ENCODE measurements at regions not wholly inside any gene's neighbourhood (a gene's known extent, or its start where the extent isn't known, plus 50 kb on each side); places are given as distances from the start of the nearest gene placed in this dataset.
A peak's percentile ranks its signal among the peaks of the same experiment; 100 is the strongest.

GRCh38 chr20:11011653-11012052 lies 337.9 kb upstream of the JAG1 start:
- H3K9ac ChIP-seq (ENCODE audit: low read length), result no peak overlapping the region
- H2BK12ac ChIP-seq (ENCODE audit: low read length in 2 of 2), result peak overlapping the region in 1 of 2 experiments; percentile 19
- H3K36me3 ChIP-seq (ENCODE audit: control insufficient read depth in 1 of 2, insufficient read depth in 2 of 2, low read depth in 1 of 2, low read length in 2 of 2), result no peaks in the 10 kb centered on the region
- no peaks in the 10 kb centered on the region for H3K27me3 ChIP-seq (ENCODE audit: control insufficient read depth in 1 of 2, insufficient read depth in 1 of 2, low read length in 2 of 2)
- H2BK120ac ChIP-seq (ENCODE audit: low read depth, low read length), result no peak overlapping the region
- no peak overlapping the region for H2AFZ ChIP-seq (ENCODE audit: low read depth, low read length)
- H3K23ac ChIP-seq (ENCODE audit: low read length in 2 of 2), result no peak overlapping the region
- H3K79me1 ChIP-seq (replicated peaks; ENCODE audit: low read length, poor library complexity, severe bottlenecking), result no peaks in the 10 kb centered on the region
- H3K4me1 ChIP-seq (ENCODE audit: control insufficient read depth, insufficient read depth, low read depth, low read length), result no peaks in the 10 kb centered on the region
- H2AK5ac ChIP-seq (ENCODE audit: low read length, severe bottlenecking), result no peak overlapping the region
- H3K14ac ChIP-seq (ENCODE audit: low read length in 2 of 2), result no peak overlapping the region
- no peak overlapping the region for H2BK15ac ChIP-seq (ENCODE audit: low read depth, poor library complexity, severe bottlenecking)
- no peak overlapping the region for H3K27ac ChIP-seq (ENCODE audit: low read length, poor library complexity, severe bottlenecking)
- no peak overlapping the region for H3K4me3 ChIP-seq (ENCODE audit: insufficient read depth in 1 of 2, low read depth in 1 of 2, low read length in 2 of 2)
- H3K18ac ChIP-seq (ENCODE audit: low read depth in 1 of 2, low read length in 2 of 2), result no peak overlapping the region
- no peak overlapping the region for H2BK5ac ChIP-seq (ENCODE audit: low read depth, low read length, poor library complexity, severe bottlenecking)
- no peak overlapping the region for H3K4me2 ChIP-seq (ENCODE audit: low read length, poor library complexity, severe bottlenecking)
- no peak overlapping the region for H3K4ac ChIP-seq (ENCODE audit: low read depth in 1 of 2, low read length in 2 of 2)
- no peak overlapping the region for H4K91ac ChIP-seq (ENCODE audit: low read length)
- H3K9me3 ChIP-seq (ENCODE audit: control insufficient read depth, low read length), result no peaks in the 10 kb centered on the region
- no peak for DNase-seq
- no peak overlapping the region for H4K8ac ChIP-seq (ENCODE audit: low read length)

GRCh38 chr20:11012975-11013374 lies 339.2 kb upstream of the JAG1 start:
- WGBS, result 62% methylated on average over 1 of the region's 2 CpGs
- Histone ChIP-seq H3K4ac (ENCODE audit: low read depth in 1 of 2, low read length in 2 of 2) (no peak overlapping the region), H2AK5ac (ENCODE audit: low read length, severe bottlenecking) (no peak overlapping the region), H4K91ac (ENCODE audit: low read length) (no peak overlapping the region), H3K27ac (ENCODE audit: low read length, poor library complexity, severe bottlenecking) (no peak overlapping the region), H2BK12ac (ENCODE audit: low read length in 2 of 2) (no peak overlapping the region), H3K4me1 (ENCODE audit: control insufficient read depth, insufficient read depth, low read depth, low read length) (no peaks in the 10 kb centered on the region), H3K27me3 (ENCODE audit: control insufficient read depth in 1 of 2, insufficient read depth in 1 of 2, low read length in 2 of 2) (no peaks in the 10 kb centered on the region), H3K9ac (ENCODE audit: low read length) (peak overlapping the region; percentile 13), H4K8ac (ENCODE audit: low read length) (no peak overlapping the region), H3K9me3 (ENCODE audit: control insufficient read depth, low read length) (no peaks in the 10 kb centered on the region), H3K23ac (ENCODE audit: low read length in 2 of 2) (no peak overlapping the region), H3K36me3 (ENCODE audit: control insufficient read depth in 1 of 2, insufficient read depth in 2 of 2, low read depth in 1 of 2, low read length in 2 of 2) (no peaks in the 10 kb centered on the region), H2BK5ac (ENCODE audit: low read depth, low read length, poor library complexity, severe bottlenecking) (no peak overlapping the region), H3K4me2 (ENCODE audit: low read length, poor library complexity, severe bottlenecking) (no peak overlapping the region), H3K79me1 (replicated peaks; ENCODE audit: low read length, poor library complexity, severe bottlenecking) (no peaks in the 10 kb centered on the region), H3K14ac (ENCODE audit: low read length in 2 of 2) (no peak overlapping the region), H3K18ac (ENCODE audit: low read depth in 1 of 2, low read length in 2 of 2) (no peak overlapping the region), H2BK15ac (ENCODE audit: low read depth, poor library complexity, severe bottlenecking) (no peak overlapping the region), H3K4me3 (ENCODE audit: insufficient read depth in 1 of 2, low read depth in 1 of 2, low read length in 2 of 2) (no peak overlapping the region), H2BK120ac (ENCODE audit: low read depth, low read length) (no peak overlapping the region), H2AFZ (ENCODE audit: low read depth, low read length) (no peak overlapping the region)
- DNase-seq, result peak; percentile 64

- 87% methylated on average over 1 of the region's 1 CpG for WGBS
- Histone ChIP-seq H2BK12ac (ENCODE audit: low read length in 2 of 2) (no peak overlapping the region), H3K79me1 (replicated peaks; ENCODE audit: low read length, poor library complexity, severe bottlenecking) (no peaks in the 10 kb centered on the region), H3K9me3 (ENCODE audit: control insufficient read depth, low read length) (no peaks in the 10 kb centered on the region), H3K14ac (ENCODE audit: low read length in 2 of 2) (no peak overlapping the region), H3K18ac (ENCODE audit: low read depth in 1 of 2, low read length in 2 of 2) (peak overlapping the region in 1 of 2 experiments; percentile 66), H2BK5ac (ENCODE audit: low read depth, low read length, poor library complexity, severe bottlenecking) (no peak overlapping the region), H3K23ac (ENCODE audit: low read length in 2 of 2) (no peak overlapping the region), H3K27ac (ENCODE audit: low read length, poor library complexity, severe bottlenecking) (no peak overlapping the region), H4K8ac (ENCODE audit: low read length) (no peak overlapping the region), H3K4me3 (ENCODE audit: insufficient read depth in 1 of 2, low read depth in 1 of 2, low read length in 2 of 2) (no peak overlapping the region), H3K27me3 (ENCODE audit: control insufficient read depth in 1 of 2, insufficient read depth in 1 of 2, low read length in 2 of 2) (no peaks in the 10 kb centered on the region), H2AFZ (ENCODE audit: low read depth, low read length) (no peak overlapping the region), H3K4ac (ENCODE audit: low read depth in 1 of 2, low read length in 2 of 2) (no peak overlapping the region), H3K36me3 (ENCODE audit: control insufficient read depth in 1 of 2, insufficient read depth in 2 of 2, low read depth in 1 of 2, low read length in 2 of 2) (no peaks in the 10 kb centered on the region), H3K4me2 (ENCODE audit: low read length, poor library complexity, severe bottlenecking) (no peak overlapping the region), H2AK5ac (ENCODE audit: low read length, severe bottlenecking) (no peak overlapping the region), H3K9ac (ENCODE audit: low read length) (no peak overlapping the region), H4K91ac (ENCODE audit: low read length) (no peak overlapping the region), H3K4me1 (ENCODE audit: control insufficient read depth, insufficient read depth, low read depth, low read length) (no peaks in the 10 kb centered on the region), H2BK15ac (ENCODE audit: low read depth, poor library complexity, severe bottlenecking) (no peak overlapping the region), H2BK120ac (ENCODE audit: low read depth, low read length) (no peak overlapping the region)
- DNase-seq, result no peak
Observed at GRCh38 chr20:11013801-11014200, 340.0 kb upstream of the JAG1 start.

- no peak overlapping the region for H2AK5ac ChIP-seq (ENCODE audit: low read length, severe bottlenecking)
- no peak overlapping the region for H3K9ac ChIP-seq (ENCODE audit: low read length)
- no peaks in the 10 kb centered on the region for H3K79me1 ChIP-seq (replicated peaks; ENCODE audit: low read length, poor library complexity, severe bottlenecking)
- H3K27me3 ChIP-seq (ENCODE audit: control insufficient read depth in 1 of 2, insufficient read depth in 1 of 2, low read length in 2 of 2), result no peaks in the 10 kb centered on the region
- H3K27ac ChIP-seq (ENCODE audit: low read length, poor library complexity, severe bottlenecking), result no peak overlapping the region
- no peaks in the 10 kb centered on the region for H3K36me3 ChIP-seq (ENCODE audit: control insufficient read depth in 1 of 2, insufficient read depth in 2 of 2, low read depth in 1 of 2, low read length in 2 of 2)
- H3K4ac ChIP-seq (ENCODE audit: low read depth in 1 of 2, low read length in 2 of 2), result no peak overlapping the region
- no peak overlapping the region for H2BK120ac ChIP-seq (ENCODE audit: low read depth, low read length)
- H2BK15ac ChIP-seq (ENCODE audit: low read depth, poor library complexity, severe bottlenecking), result no peak overlapping the region
- no peak overlapping the region for H2BK12ac ChIP-seq (ENCODE audit: low read length in 2 of 2)
- no peak overlapping the region for H3K14ac ChIP-seq (ENCODE audit: low read length in 2 of 2)
- no peak for DNase-seq
- no peak overlapping the region for H4K91ac ChIP-seq (ENCODE audit: low read length)
- no peaks in the 10 kb centered on the region for H3K4me1 ChIP-seq (ENCODE audit: control insufficient read depth, insufficient read depth, low read depth, low read length)
- H4K8ac ChIP-seq (ENCODE audit: low read length), result no peak overlapping the region
- no peak overlapping the region for H3K18ac ChIP-seq (ENCODE audit: low read depth in 1 of 2, low read length in 2 of 2)
- H2BK5ac ChIP-seq (ENCODE audit: low read depth, low read length, poor library complexity, severe bottlenecking), result no peak overlapping the region
- H2AFZ ChIP-seq (ENCODE audit: low read depth, low read length), result no peak overlapping the region
- WGBS, result 78% methylated on average over 4 of the region's 4 CpGs
- no peak overlapping the region for H3K4me3 ChIP-seq (ENCODE audit: insufficient read depth in 1 of 2, low read depth in 1 of 2, low read length in 2 of 2)
- H3K9me3 ChIP-seq (ENCODE audit: control insufficient read depth, low read length), result no peaks in the 10 kb centered on the region
- no peak overlapping the region for H3K23ac ChIP-seq (ENCODE audit: low read length in 2 of 2)
- no peak overlapping the region for H3K4me2 ChIP-seq (ENCODE audit: low read length, poor library complexity, severe bottlenecking)
Observed at GRCh38 chr20:11015440-11015839, 341.6 kb upstream of the JAG1 start.

All from mesenchymal stem cell (in vitro differentiated cells and primary cell).